NB4 (cell line): ENCODE measurements at regions not wholly inside any gene's neighbourhood (a gene's known extent, or its start where the extent isn't known, plus 50 kb on each side); places are given as distances from the start of the nearest gene placed in this dataset.
A peak's percentile ranks its signal among the peaks of the same experiment; 100 is the strongest.

Experiments
- DNase-seq: peaks from one replicate; pipeline ENCODE4 v3.0.0; 2010; ENCODE audit warnings: low read depth
- H3K4me3 ChIP-seq: one replicate; pipeline ENCODE4 v1.5.1; 2011; ENCODE audit warnings: mild to moderate bottlenecking, low read depth, low read length, moderate library complexity
- MYC ChIP-seq: IDR thresholded peaks from 2 replicates; pipeline ENCODE4 v1.6.1; 2011; ENCODE audit warnings: low read depth, low read length
- POLR2A ChIP-seq: IDR thresholded peaks from 2 replicates; pipeline ENCODE4 v1.6.1; 2011; ENCODE audit warnings: mild to moderate bottlenecking; ENCODE audit not compliant: insufficient read length; ENCODE audit errors: extremely low read depth
- TF ChIP-seq, protein P1 (sequence below): IDR thresholded peaks from one replicate; pipeline ENCODE4 v1.5.1; 2012; ENCODE audit warnings: low read depth, low read length
- TF ChIP-seq, protein P2 (sequence below): IDR thresholded peaks from 2 replicates; pipeline ENCODE4 v1.6.1; 2011; ENCODE audit warnings: low read depth, low read length

DNA sequence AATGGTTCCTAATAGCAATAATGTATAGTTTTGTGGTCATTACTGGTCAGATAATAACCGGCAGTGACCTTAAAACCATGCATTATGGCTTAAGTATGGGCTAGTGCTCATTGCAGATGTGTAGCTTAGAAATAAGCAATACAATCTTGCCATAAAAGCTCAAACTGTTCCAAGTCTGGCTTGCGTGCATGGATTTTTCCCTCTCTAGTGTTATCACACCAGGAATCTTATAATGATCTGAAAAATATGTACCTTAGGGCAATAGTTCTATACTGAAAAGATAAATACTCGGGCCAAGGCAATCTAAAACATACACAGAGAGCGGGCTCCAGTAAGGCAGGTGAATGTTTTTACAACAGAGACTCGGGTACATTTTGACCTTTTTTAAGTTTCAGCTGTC is 157.8 kb downstream of the DHX15 start:
- no peak for DNase-seq
- TF ChIP-seq, protein P1, sequence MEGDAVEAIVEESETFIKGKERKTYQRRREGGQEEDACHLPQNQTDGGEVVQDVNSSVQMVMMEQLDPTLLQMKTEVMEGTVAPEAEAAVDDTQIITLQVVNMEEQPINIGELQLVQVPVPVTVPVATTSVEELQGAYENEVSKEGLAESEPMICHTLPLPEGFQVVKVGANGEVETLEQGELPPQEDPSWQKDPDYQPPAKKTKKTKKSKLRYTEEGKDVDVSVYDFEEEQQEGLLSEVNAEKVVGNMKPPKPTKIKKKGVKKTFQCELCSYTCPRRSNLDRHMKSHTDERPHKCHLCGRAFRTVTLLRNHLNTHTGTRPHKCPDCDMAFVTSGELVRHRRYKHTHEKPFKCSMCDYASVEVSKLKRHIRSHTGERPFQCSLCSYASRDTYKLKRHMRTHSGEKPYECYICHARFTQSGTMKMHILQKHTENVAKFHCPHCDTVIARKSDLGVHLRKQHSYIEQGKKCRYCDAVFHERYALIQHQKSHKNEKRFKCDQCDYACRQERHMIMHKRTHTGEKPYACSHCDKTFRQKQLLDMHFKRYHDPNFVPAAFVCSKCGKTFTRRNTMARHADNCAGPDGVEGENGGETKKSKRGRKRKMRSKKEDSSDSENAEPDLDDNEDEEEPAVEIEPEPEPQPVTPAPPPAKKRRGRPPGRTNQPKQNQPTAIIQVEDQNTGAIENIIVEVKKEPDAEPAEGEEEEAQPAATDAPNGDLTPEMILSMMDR = no peak
- TF ChIP-seq MYC = no peak
- TF ChIP-seq, protein P2, sequence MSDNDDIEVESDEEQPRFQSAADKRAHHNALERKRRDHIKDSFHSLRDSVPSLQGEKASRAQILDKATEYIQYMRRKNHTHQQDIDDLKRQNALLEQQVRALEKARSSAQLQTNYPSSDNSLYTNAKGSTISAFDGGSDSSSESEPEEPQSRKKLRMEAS = no peak
- TF ChIP-seq POLR2A = no peak
- H3K4me3 ChIP-seq = no peak overlapping the region

DNA sequence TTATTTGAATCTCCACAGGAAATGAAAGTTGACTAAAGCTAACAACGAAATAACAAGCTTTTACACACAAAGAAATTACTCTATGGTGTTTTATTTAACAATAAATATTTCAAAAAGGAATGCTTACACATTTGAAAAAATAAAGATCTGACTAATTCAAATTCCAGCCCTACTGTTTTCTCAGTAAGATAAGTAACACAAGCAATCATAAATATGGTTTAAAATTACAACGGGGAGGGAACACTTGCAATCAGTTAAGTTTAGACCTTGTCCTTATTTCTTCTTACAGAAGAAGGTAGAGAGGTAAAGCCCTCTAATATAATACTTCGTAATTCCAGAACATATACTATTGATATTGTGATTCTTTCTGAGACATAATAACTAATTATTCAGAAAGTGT is 158.5 kb downstream of the DHX15 start:
- TF ChIP-seq MYC (no peak), POLR2A (no peak)
- TF ChIP-seq, protein P2 = no peak
- TF ChIP-seq, protein P1 = no peak
- H3K4me3 ChIP-seq = no peak overlapping the region
- no peak for DNase-seq

DNA sequence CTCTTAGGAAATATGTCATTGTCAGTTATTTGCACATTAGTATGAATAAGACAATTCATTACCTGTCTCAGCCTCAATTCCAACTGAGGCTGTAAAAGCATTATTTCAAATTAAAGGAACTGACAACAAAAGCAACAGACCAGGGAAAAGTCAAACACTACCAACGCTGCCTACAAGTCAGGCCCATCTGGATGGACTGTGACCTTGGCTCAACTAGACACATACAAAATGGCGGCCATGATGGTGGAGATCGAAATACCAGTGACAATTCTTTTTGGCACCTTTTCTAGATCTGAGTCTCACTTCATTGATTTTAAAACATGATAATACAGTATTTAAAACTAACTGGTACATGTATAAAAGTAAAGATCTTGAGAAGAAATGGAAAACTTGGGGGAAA is 160.7 kb downstream of the DHX15 start:
- H3K4me3 ChIP-seq = no peak overlapping the region

DNA sequence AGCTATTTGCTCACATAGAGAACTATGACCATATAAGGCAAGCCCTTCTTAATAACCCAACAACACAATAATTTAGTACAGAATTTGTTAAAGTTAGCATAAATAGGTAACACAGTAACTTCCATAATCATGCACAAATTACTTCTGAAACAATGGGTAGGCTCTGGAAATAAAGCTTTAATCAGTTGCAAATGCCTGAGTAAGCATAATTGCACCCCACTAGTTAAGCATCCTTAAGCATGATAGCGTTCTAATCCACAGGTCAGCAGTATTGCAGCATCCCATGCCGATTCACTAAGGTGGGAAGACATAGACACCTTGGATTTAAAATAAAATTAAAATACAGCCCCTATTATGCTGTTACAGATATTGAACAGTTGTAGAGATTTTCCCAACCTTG is 161.7 kb downstream of the DHX15 start:
- TF ChIP-seq MYC = no peak

More for the DNA sequence above, 160.7 kb downstream of the DHX15 start:
- DNase-seq = no peak
- TF ChIP-seq MYC (no peak), POLR2A (no peak)
- TF ChIP-seq, protein P2 = no peak
- TF ChIP-seq, protein P1 = no peak

DNA sequence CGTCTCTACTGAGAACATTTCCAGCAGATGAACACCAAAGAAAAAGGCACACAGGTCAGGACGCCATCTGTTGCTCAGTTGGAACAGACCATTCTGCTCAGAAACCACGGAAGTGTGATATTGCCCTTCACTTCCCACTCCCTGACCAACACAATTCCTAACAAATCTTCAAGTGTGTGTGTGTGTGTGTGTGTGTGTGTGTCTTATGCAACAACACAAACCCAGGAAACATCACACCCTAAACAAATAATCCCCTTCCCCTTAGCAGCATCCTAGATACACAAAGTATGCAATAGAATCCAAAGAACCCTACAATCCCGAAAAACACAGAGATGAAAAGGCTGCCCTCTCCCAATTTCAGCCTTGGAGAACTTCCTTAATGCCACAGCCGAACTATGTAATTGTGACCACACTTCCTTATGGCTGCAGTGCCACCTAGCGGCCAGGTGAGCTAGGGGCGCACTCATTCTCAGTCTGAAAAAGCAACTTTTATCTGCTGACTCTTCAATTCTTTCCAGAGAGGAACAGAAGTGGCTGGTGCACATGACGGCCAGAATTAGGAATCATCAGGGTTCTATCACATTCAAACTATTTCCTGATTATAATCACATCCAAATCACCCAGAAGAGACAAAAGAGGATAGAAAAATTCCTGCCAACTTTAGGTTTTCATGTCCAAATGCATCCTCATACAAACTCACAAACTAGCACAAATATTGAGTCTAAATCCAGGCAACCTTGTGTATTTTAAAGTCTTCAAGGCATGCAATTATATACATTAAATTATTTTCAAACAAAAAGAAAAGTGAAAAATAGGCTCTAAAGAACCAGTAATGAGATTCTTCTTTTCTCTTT is 164.9 kb downstream of the DHX15 start:
- TF ChIP-seq, protein P1 = peak; percentile 98
- TF ChIP-seq, protein P2 = no peak
- TF ChIP-seq MYC (peak; percentile 14; the same call in 1 of the 2 replicates), POLR2A (no peak)
- peak; percentile 77 for DNase-seq
- no peak overlapping the region for H3K4me3 ChIP-seq

More for the DNA sequence above, 161.7 kb downstream of the DHX15 start:
- H3K4me3 ChIP-seq = no peak overlapping the region
- DNase-seq = no peak

DNA sequence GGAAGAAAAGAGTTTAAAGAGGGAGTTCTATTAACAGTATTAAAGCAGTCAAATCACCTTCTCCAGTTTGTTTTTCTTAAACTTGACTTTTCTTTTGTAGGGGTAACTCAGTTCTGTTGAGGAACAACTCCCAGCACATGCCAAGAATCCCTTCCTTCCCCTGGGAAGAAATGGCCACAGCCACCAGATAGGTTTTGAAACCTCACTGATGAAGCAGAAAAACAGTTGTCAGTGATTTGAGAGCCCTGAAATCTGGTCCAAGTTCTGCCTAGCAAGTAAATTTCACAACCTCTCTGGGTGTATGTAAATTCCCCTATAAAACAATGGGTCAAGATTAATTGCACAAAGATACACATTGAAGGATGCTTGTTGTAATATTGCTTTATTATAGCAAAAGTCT is 167.1 kb downstream of the DHX15 start:
- DNase-seq = no peak
- no peak overlapping the region for H3K4me3 ChIP-seq
- TF ChIP-seq, protein P2 = no peak
- no peak for TF ChIP-seq POLR2A
- TF ChIP-seq, protein P1 = no peak
- TF ChIP-seq MYC = no peak
